ENCODE measurements at regions not wholly inside any gene's neighbourhood (a gene's known extent, or its start where the extent isn't known, plus 50 kb on each side); places are given as distances from the start of the nearest gene placed in this dataset.

- TF ChIP-seq CTCF (IDR thresholded peaks at IDR 0.05; ENCODE audit: low read depth, low read length) (no peak), EZH2phosphoT487 (IDR thresholded peaks at IDR 0.05; ENCODE audit: low read depth) (no peak)
Observed at GRCh38 chr5:102049517-102049916, 246.6 kb downstream of the SLCO4C1 start.

Data from OCI-LY3 (cell line).